OCI-LY1 (cell line): ENCODE measurements at regions not wholly inside any gene's neighbourhood (a gene's known extent, or its start where the extent isn't known, plus 50 kb on each side); places are given as distances from the start of the nearest gene placed in this dataset.

ENCODE experiments used
- H2AFZ ChIP-seq: fragments of 200-600 bp; sonication (generic), shearing (Covaris generic); 2 replicates; pipeline ENCODE4 v1.6.0; 2014; ENCODE audit warnings: antibody characterized with exemption, mild to moderate bottlenecking, low read length
- H3F3A ChIP-seq: fragments of 200-600 bp; sonication (generic), shearing (Covaris generic); 2 replicates; pipeline ENCODE4 v1.6.0; 2014; ENCODE audit warnings: mild to moderate bottlenecking, antibody characterized with exemption, low read length, moderate library complexity; ENCODE audit not compliant: insufficient read depth
- H3K27ac ChIP-seq: fragments of 200-600 bp; sonication (generic); 2 replicates; pipeline ENCODE4 v1.5.1; 2014; ENCODE audit warnings: low read length, mixed run types, mild to moderate bottlenecking, low read depth; ENCODE audit not compliant: poor library complexity, severe bottlenecking
- H3K27me3 ChIP-seq: fragments of 200-600 bp; sonication (generic); 2 replicates; pipeline ENCODE4 v1.6.0; 2014; ENCODE audit warnings: antibody characterized with exemption, mild to moderate bottlenecking, low read length, moderate library complexity; ENCODE audit not compliant: insufficient read depth
- H3K36me3 ChIP-seq: fragments of 200-600 bp; sonication (generic); 2 replicates; pipeline ENCODE4 v1.6.1; 2014; ENCODE audit warnings: mild to moderate bottlenecking, antibody characterized with exemption, low read length, moderate library complexity, mixed read lengths; ENCODE audit not compliant: insufficient read depth
- H3K4me1 ChIP-seq: fragments of 200-600 bp; sonication (generic); 2 replicates; pipeline ENCODE4 v1.5.1; 2014; ENCODE audit warnings: mild to moderate bottlenecking, low read length, moderate library complexity; ENCODE audit not compliant: insufficient read depth, severe bottlenecking
- H3K4me2 ChIP-seq: fragments of 200-600 bp; sonication (generic), shearing (Covaris generic); 2 replicates; pipeline ENCODE4 v1.6.1; 2014; ENCODE audit warnings: low read length
- H3K4me3 ChIP-seq: fragments of 200-600 bp; sonication (generic); 2 replicates; pipeline ENCODE4 v1.5.1; 2014; ENCODE audit warnings: low read length, low read depth, mild to moderate bottlenecking, mixed read lengths; ENCODE audit not compliant: poor library complexity, severe bottlenecking
- H3K79me2 ChIP-seq: fragments of 200-600 bp; shearing (Covaris generic); 2 replicates; pipeline ENCODE4 v1.6.1; 2016; ENCODE audit warnings: mixed run types, low read length, mixed read lengths; ENCODE audit not compliant: insufficient read depth
- H3K9ac ChIP-seq: fragments of 200-600 bp; sonication (generic), shearing (Covaris generic); 2 replicates; pipeline ENCODE4 v1.6.1; 2014; ENCODE audit warnings: mild to moderate bottlenecking, low read length, mixed read lengths
- H3K9me2 ChIP-seq: fragments of 200-600 bp; sonication (generic), shearing (Covaris generic); 2 replicates; pipeline ENCODE4 v1.6.1; 2014; ENCODE audit warnings: low read depth, mild to moderate bottlenecking, low read length, mixed read lengths
- H3K9me3 ChIP-seq: fragments of 200-600 bp; shearing (Covaris generic); 2 replicates; pipeline ENCODE4 v1.6.1; 2014; ENCODE audit warnings: low read length, mixed read lengths
- H4K20me1 ChIP-seq: fragments of 200-600 bp; sonication (generic), shearing (Covaris generic); 2 replicates; pipeline ENCODE4 v1.6.0; 2016; ENCODE audit warnings: mild to moderate bottlenecking, low read length; ENCODE audit not compliant: insufficient read depth
- EZH2 ChIP-seq: fragments of 200-600 bp; sonication (generic), shearing (Covaris generic); IDR thresholded peaks from 2 replicates; pipeline ENCODE4 v1.8.0; 2017; ENCODE audit warnings: borderline replicate concordance, mixed run types, mild to moderate bottlenecking, antibody characterized with exemption, low read length, moderate library complexity, mixed read lengths
- TF ChIP-seq, protein P1 (sequence below): fragments of 200-600 bp; sonication (generic), shearing (Covaris generic); IDR thresholded peaks from 2 replicates; pipeline ENCODE4 v1.5.1; 2017; ENCODE audit warnings: mild to moderate bottlenecking, antibody characterized with exemption, low read length, moderate library complexity, mixed read lengths

DNA sequence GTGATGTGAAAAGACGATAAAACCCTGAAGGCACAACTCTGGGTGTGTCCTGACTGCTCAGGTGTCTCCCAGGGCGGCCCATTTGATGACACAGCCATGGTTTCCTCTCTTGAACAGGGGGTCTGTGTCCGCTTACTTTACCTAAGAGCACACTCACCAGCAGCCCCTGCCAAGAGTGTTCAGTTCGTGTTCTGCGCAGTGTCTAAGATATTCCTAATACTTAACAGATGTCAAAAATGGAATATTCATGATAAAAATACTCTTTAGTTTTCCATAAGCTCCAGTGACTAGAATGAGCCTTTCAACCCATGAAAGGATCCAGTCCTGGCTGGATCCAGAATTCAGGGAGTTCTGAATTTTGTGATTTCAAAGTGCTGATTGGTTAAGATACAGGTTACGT lies 492.4 kb downstream of the TNS3 start:
- Histone ChIP-seq H3K27me3 (no peaks in the 10 kb centered on the region), H3K4me2 (no peak overlapping the region), H3K9me2 (no peaks in the 10 kb centered on the region), H3F3A (no peaks in the 10 kb centered on the region), H3K4me3 (no peak overlapping the region), H3K79me2 (no peaks in the 10 kb centered on the region), H3K27ac (no peak overlapping the region), H2AFZ (no peak overlapping the region), H3K9ac (no peak overlapping the region), H3K4me1 (peaks cover 10% of the 10 kb centered on the region), H4K20me1 (no peaks in the 10 kb centered on the region), H3K9me3 (no peaks in the 10 kb centered on the region), H3K36me3 (no peaks in the 10 kb centered on the region)
- TF ChIP-seq, protein P1, sequence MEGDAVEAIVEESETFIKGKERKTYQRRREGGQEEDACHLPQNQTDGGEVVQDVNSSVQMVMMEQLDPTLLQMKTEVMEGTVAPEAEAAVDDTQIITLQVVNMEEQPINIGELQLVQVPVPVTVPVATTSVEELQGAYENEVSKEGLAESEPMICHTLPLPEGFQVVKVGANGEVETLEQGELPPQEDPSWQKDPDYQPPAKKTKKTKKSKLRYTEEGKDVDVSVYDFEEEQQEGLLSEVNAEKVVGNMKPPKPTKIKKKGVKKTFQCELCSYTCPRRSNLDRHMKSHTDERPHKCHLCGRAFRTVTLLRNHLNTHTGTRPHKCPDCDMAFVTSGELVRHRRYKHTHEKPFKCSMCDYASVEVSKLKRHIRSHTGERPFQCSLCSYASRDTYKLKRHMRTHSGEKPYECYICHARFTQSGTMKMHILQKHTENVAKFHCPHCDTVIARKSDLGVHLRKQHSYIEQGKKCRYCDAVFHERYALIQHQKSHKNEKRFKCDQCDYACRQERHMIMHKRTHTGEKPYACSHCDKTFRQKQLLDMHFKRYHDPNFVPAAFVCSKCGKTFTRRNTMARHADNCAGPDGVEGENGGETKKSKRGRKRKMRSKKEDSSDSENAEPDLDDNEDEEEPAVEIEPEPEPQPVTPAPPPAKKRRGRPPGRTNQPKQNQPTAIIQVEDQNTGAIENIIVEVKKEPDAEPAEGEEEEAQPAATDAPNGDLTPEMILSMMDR, result no peak
- TF ChIP-seq EZH2, result no peak

DNA sequence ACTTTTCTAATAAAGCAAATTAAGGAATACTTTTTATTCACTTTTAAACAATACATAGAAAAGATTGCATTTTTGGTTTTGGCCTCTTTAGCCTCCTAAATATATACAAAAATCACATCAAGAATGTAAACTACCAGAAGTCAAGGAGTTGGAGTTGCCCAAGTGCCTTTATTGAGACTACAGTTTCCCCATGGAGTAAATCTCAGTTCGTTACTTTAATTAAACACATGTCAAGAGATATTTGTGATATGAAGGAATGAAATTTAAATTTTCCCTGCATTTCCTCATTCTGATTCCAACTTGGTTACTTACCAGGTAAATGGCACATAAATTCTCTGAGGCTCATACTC lies 492.9 kb downstream of the TNS3 start:
- Histone ChIP-seq H2AFZ (no peak overlapping the region), H3K4me2 (no peak overlapping the region), H3K79me2 (no peaks in the 10 kb centered on the region), H3K4me1 (peaks cover 7% of the 10 kb centered on the region), H3K36me3 (no peaks in the 10 kb centered on the region), H3K9me2 (no peaks in the 10 kb centered on the region), H3K27me3 (no peaks in the 10 kb centered on the region), H4K20me1 (no peaks in the 10 kb centered on the region), H3K9ac (no peak overlapping the region), H3K9me3 (no peaks in the 10 kb centered on the region), H3F3A (no peaks in the 10 kb centered on the region), H3K4me3 (no peak overlapping the region), H3K27ac (no peak overlapping the region)
- no peak for TF ChIP-seq EZH2
- TF ChIP-seq, protein P1, result no peak

DNA sequence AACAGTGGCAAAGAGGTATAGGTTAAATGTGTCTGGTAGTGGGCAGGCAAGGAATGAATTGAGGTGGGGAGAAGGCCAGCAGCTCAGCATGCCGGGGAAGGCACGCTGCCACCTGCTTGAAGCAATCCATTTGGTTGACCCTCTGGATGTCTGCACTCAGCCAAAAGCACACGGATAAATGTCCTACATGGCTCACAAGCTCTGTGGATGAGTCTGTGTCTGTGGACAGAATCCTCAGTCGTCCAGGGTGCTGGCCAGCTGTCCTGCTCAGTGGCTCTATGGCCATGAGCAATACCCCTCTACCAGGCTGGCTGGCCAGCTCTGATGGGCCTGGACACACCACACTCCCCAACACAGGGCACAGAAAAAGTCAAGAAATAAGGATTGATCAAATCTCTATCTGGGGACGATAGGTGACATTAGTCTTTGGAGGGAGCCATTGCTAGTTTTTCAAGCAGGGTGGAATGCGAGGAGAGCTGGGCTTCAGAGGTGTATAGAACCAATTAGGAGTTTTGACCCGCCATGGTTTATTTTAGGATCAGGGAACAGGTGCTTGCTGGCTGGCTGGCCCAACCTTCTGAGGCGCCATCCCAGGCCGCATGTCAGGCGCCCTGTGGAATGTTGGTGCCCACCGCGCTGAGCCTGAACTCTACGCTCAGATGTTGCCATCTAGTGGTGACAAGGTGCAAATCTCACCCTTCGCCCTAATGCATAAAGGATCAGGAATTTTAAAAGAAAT lies 493.4 kb downstream of the TNS3 start:
- Histone ChIP-seq H3K27ac (no peak overlapping the region), H3K27me3 (no peaks in the 10 kb centered on the region), H3K36me3 (no peaks in the 10 kb centered on the region), H2AFZ (no peak overlapping the region), H4K20me1 (no peaks in the 10 kb centered on the region), H3K79me2 (no peaks in the 10 kb centered on the region), H3K9me3 (no peaks in the 10 kb centered on the region), H3K9me2 (no peaks in the 10 kb centered on the region), H3K9ac (no peak overlapping the region), H3K4me2 (no peak overlapping the region), H3K4me1 (peaks cover 7% of the 10 kb centered on the region), H3K4me3 (no peak overlapping the region), H3F3A (no peaks in the 10 kb centered on the region)
- no peak for TF ChIP-seq EZH2
- TF ChIP-seq, protein P1, result peak; percentile 96
